ENCODE measurements at regions not wholly inside any gene's neighbourhood (a gene's known extent, or its start where the extent isn't known, plus 50 kb on each side); places are given as distances from the start of the nearest gene placed in this dataset.

- H3K27me3 ChIP-seq (ENCODE audit: control insufficient read depth, insufficient read depth, low read length) = no peaks in the 10 kb centered on the region
- no peak overlapping the region for H2AK9ac ChIP-seq (replicated peaks; ENCODE audit: low read depth, low read length, poor library complexity)
- no peak overlapping the region for H3K18ac ChIP-seq (ENCODE audit: low read depth, low read length)
- BruUV-seq (replicated peaks) = no TSS peak
- no peak overlapping the region for H4K91ac ChIP-seq (ENCODE audit: insufficient read depth, low read depth, low read length)
- no peaks in the 10 kb centered on the region for H3K4me1 ChIP-seq (ENCODE audit: control insufficient read depth, insufficient read depth, low read length)
- no peak overlapping the region for H3K14ac ChIP-seq (replicated peaks; ENCODE audit: low read depth, low read length)
- no peak for ATAC-seq (ENCODE audit: low read depth)
- no peak overlapping the region for H3K4me3 ChIP-seq (ENCODE audit: insufficient read depth, low read depth, low read length)
- H3K79me1 ChIP-seq (ENCODE audit: low read depth in 1 of 2, low read length in 2 of 2) = no peaks in the 10 kb centered on the region
- DNase-seq = no peak
- H3K4ac ChIP-seq (ENCODE audit: low read depth, low read length) = no peak overlapping the region
- H2BK20ac ChIP-seq (ENCODE audit: low read depth, low read length) = no peak overlapping the region
- ChIA-PET POLR2A (ENCODE audit: unreplicated experiment) (no interaction called here), CTCF (no interaction called here)
- H4K5ac ChIP-seq (ENCODE audit: low read depth, low read length) = no peak overlapping the region
- H2BK120ac ChIP-seq (ENCODE audit: low read depth, low read length) = no peak overlapping the region
- no peaks in the 10 kb centered on the region for H4K20me1 ChIP-seq (ENCODE audit: insufficient read depth, low read length)
- no peaks in the 10 kb centered on the region for H3K9me1 ChIP-seq (ENCODE audit: insufficient read depth, low read length)
- no peak overlapping the region for H3K9ac ChIP-seq (ENCODE audit: low read depth, low read length)
- dilution Hi-C loops (cut with HindIII; ENCODE audit: low sequenced_read_pairs, unreplicated experiment) = no loop called here
- H4K8ac ChIP-seq (ENCODE audit: low read depth in 2 of 2, low read length in 2 of 2) = no peak overlapping the region
- no peak overlapping the region for H3K4me2 ChIP-seq (ENCODE audit: low read depth, low read length)
- no peak overlapping the region for H2AK5ac ChIP-seq (ENCODE audit: low read depth, low read length)
- no peaks in the 10 kb centered on the region; the same call in 1 of the 2 replicates for H3K9me3 ChIP-seq (ENCODE audit: control insufficient read depth, insufficient read depth, low read length)
- no peak overlapping the region for H2AFZ ChIP-seq (replicated peaks; ENCODE audit: low read length, poor library complexity)
- intact Hi-C loops (cut with micrococcal nuclease) = no loop called here
- no peaks in the 10 kb centered on the region for H3K36me3 ChIP-seq (ENCODE audit: control insufficient read depth, insufficient read depth, low read length)
- no peak overlapping the region for H3K23ac ChIP-seq (ENCODE audit: low read depth, low read length)
- H3K27ac ChIP-seq (ENCODE audit: insufficient read depth, low read length) = no peak overlapping the region
- in situ Hi-C loops (cut with MboI; ENCODE audit: low sequenced_read_pairs) = no loop called here
- no CpG with 5 or more reads among the region's 2 CpGs for WGBS, 2 experiments (ENCODE audit: extremely low coverage in 2 of 2, insufficient read length in 1 of 2)
- TF ChIP-seq FOS (IDR thresholded peaks at IDR 0.05; ENCODE audit: low read depth, low read length) (no peak), RAD21 (IDR thresholded peaks at IDR 0.05; ENCODE audit: low read length) (no peak), MXI1 (IDR thresholded peaks at IDR 0.05; ENCODE audit: borderline replicate concordance, low read depth, low read length) (no peak), SMC3 (IDR thresholded peaks at IDR 0.05; ENCODE audit: low read depth, low read length) (no peak), POLR2A (IDR thresholded peaks at IDR 0.05; ENCODE audit: low read depth, low read length) (no peak), CHD1 (IDR thresholded peaks at IDR 0.05; ENCODE audit: low read depth, low read length) (no peak), RFX5 (IDR thresholded peaks at IDR 0.05; ENCODE audit: low read depth, low read length) (no peak), NFE2L2 (IDR thresholded peaks at IDR 0.05; ENCODE audit: low read depth, low read length) (no peak), BHLHE40 (IDR thresholded peaks at IDR 0.05; ENCODE audit: low read depth, low read length) (no peak), CEBPB (IDR thresholded peaks at IDR 0.05; ENCODE audit: low read depth, low read length) (no peak), MAZ (IDR thresholded peaks at IDR 0.05; ENCODE audit: borderline replicate concordance, low read depth, low read length) (no peak), MAFK (IDR thresholded peaks at IDR 0.05; ENCODE audit: low read depth, low read length) (no peak)
- TF ChIP-seq, protein P1, sequence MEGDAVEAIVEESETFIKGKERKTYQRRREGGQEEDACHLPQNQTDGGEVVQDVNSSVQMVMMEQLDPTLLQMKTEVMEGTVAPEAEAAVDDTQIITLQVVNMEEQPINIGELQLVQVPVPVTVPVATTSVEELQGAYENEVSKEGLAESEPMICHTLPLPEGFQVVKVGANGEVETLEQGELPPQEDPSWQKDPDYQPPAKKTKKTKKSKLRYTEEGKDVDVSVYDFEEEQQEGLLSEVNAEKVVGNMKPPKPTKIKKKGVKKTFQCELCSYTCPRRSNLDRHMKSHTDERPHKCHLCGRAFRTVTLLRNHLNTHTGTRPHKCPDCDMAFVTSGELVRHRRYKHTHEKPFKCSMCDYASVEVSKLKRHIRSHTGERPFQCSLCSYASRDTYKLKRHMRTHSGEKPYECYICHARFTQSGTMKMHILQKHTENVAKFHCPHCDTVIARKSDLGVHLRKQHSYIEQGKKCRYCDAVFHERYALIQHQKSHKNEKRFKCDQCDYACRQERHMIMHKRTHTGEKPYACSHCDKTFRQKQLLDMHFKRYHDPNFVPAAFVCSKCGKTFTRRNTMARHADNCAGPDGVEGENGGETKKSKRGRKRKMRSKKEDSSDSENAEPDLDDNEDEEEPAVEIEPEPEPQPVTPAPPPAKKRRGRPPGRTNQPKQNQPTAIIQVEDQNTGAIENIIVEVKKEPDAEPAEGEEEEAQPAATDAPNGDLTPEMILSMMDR (conservative IDR thresholded peaks at IDR 0.05; ENCODE audit: low read depth, low read length) = no peak
- TF ChIP-seq, protein P2, sequence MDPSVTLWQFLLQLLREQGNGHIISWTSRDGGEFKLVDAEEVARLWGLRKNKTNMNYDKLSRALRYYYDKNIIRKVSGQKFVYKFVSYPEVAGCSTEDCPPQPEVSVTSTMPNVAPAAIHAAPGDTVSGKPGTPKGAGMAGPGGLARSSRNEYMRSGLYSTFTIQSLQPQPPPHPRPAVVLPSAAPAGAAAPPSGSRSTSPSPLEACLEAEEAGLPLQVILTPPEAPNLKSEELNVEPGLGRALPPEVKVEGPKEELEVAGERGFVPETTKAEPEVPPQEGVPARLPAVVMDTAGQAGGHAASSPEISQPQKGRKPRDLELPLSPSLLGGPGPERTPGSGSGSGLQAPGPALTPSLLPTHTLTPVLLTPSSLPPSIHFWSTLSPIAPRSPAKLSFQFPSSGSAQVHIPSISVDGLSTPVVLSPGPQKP (IDR thresholded peaks at IDR 0.05; ENCODE audit: borderline replicate concordance, low read depth, low read length) = no peak
- no peak overlapping the region for H2BK15ac ChIP-seq (ENCODE audit: low read depth, low read length)
- H3K56ac ChIP-seq (ENCODE audit: extremely low read depth, insufficient read depth, low read length) = no peak overlapping the region
- H2BK5ac ChIP-seq (ENCODE audit: low read depth, low read length, poor library complexity, severe bottlenecking) = no peak overlapping the region
Measured at GRCh38 chr6:50301307-50301706, 251.6 kb upstream of the DEFB112 start.
